Endothelial cell of umbilical vein (primary cell): ENCODE measurements at regions not wholly inside any gene's neighbourhood (a gene's known extent, or its start where the extent isn't known, plus 50 kb on each side); places are given as distances from the start of the nearest gene placed in this dataset.
"Not testable (repeated sequence)": the region's sequence is repeated elsewhere in the genome, so short reads cannot be mapped to it uniquely, and the experiment has no call there.

Source experiments
- BruUV-seq: library from RNA; stranded (reverse); fragments of 400-500 nt; replicated peaks from 2 replicates; lab custom pipeline; 2021; lab: Mats Ljungman, UMichigan
- CTCF ChIA-PET: fragments of 300-600, 350-600 bp; sonication (Branson Sonifier 250); formaldehyde crosslinking; loops from one replicate; lab custom pipeline; 2021; ENCODE audit warnings: antibody characterized with exemption, inconsistent platforms; lab: Charles Lee
- POLR2A ChIA-PET: fragments of 300-600, 350-600 bp; sonication (Branson Sonifier 250); formaldehyde crosslinking; loops from one replicate; lab custom pipeline; 2021; ENCODE audit warnings: antibody characterized with exemption, inconsistent platforms; lab: Charles Lee
- DNase-seq: peaks from one replicate; pipeline ENCODE4 v3.0.0-alpha.2; 2011; ENCODE audit warnings: low read depth, low spot score
- FAIRE-seq: peaks from 2 replicates; lab custom pipeline; 2011; peaks lifted over from hg19 to GRCh38; lab: Jason Lieb, UNC
- H2AFZ ChIP-seq: 2 replicates; pipeline ENCODE4 v1.6.0; 2012; ENCODE audit warnings: low read depth, low read length, control low read depth, inconsistent platforms
- H3K27ac ChIP-seq: 2 replicates; pipeline ENCODE4 v1.5.1; 2011; ENCODE audit warnings: low read depth, mild to moderate bottlenecking, control low read depth, low read length, moderate library complexity; ENCODE audit not compliant: insufficient read depth
- H3K27me3 ChIP-seq, 2 experiments: 2 replicates each; pipeline versions ENCODE4 v1.6.0 to v1.6.1; 2011; ENCODE audit warnings: low read length in 2 of 2, mixed read lengths in 1 of 2; ENCODE audit not compliant: control insufficient read depth in 2 of 2, insufficient read depth in 2 of 2
- H3K36me3 ChIP-seq, 2 experiments: 2 replicates in 1 of 2; 3 replicates in 1 of 2; pipeline ENCODE4 v1.5.1; 2011; ENCODE audit warnings: low read length in 2 of 2, mild to moderate bottlenecking in 1 of 2, moderate library complexity in 1 of 2; ENCODE audit not compliant: control insufficient read depth in 2 of 2, insufficient read depth in 2 of 2; ENCODE audit errors: extremely low read depth in 1 of 2
- H3K4me1 ChIP-seq: 3 replicates; pipeline ENCODE4 v1.5.1; 2011; ENCODE audit warnings: mild to moderate bottlenecking, low read length; ENCODE audit not compliant: control insufficient read depth, insufficient read depth; ENCODE audit errors: extremely low read depth
- H3K4me2 ChIP-seq: 2 replicates; pipeline ENCODE4 v1.6.1; 2011; ENCODE audit warnings: low read length, control low read depth, mixed read lengths; ENCODE audit not compliant: insufficient read depth
- H3K4me3 ChIP-seq, 3 experiments: fragments of 200-600 bp in 1 of 3; sonication (generic), shearing (Covaris generic) in 1 of 3; replicated peaks in 1 of 3; 2 replicates each; pipeline ENCODE4 v1.5.1; 2011 to 2016; ENCODE audit warnings: control low read depth in 3 of 3, low read length in 3 of 3, mild to moderate bottlenecking in 2 of 3, inconsistent platforms in 1 of 3, low read depth in 1 of 3, moderate library complexity in 1 of 3; ENCODE audit not compliant: insufficient read depth in 1 of 3
- H3K79me2 ChIP-seq: 2 replicates; pipeline ENCODE4 v1.6.0; 2012; ENCODE audit warnings: low read length, inconsistent platforms; ENCODE audit not compliant: control insufficient read depth, insufficient read depth
- H3K9ac ChIP-seq: replicated peaks from 2 replicates; pipeline ENCODE3; 2011; ENCODE audit warnings: low read length, control low read depth; ENCODE audit not compliant: insufficient read depth; ENCODE audit errors: extremely low read depth
- H3K9me1 ChIP-seq: replicated peaks from 3 replicates; pipeline ENCODE4 v1.6.0; 2011; ENCODE audit warnings: mild to moderate bottlenecking, low read length; ENCODE audit not compliant: control insufficient read depth, insufficient read depth; ENCODE audit errors: extremely low read depth
- H3K9me3 ChIP-seq: replicated peaks from 2 replicates; pipeline ENCODE4 v1.5.1; 2012; ENCODE audit warnings: low read length, inconsistent platforms; ENCODE audit not compliant: control insufficient read depth, insufficient read depth
- H4K20me1 ChIP-seq: replicated peaks from 2 replicates; pipeline ENCODE3; 2011; ENCODE audit warnings: mild to moderate bottlenecking, low read length; ENCODE audit not compliant: control insufficient read depth, insufficient read depth; ENCODE audit errors: extremely low read depth
- CTCF ChIP-seq, 2 donors: IDR thresholded peaks; 1 replicate in 1 of 2; 2 replicates in 1 of 2; pipeline ENCODE4 v1.5.1; 2011; ENCODE audit warnings: low read length in 2 of 2, mild to moderate bottlenecking in 2 of 2, moderate library complexity in 2 of 2, control low read depth in 1 of 2, inconsistent platforms in 1 of 2, low read depth in 1 of 2; ENCODE audit not compliant: insufficient read depth in 1 of 2; ENCODE audit errors: extremely low read depth in 1 of 2
- EZH2 ChIP-seq: IDR thresholded peaks from 2 replicates; pipeline ENCODE4 v1.6.1; 2012; ENCODE audit warnings: borderline replicate concordance, low read depth, mild to moderate bottlenecking, moderate library complexity, low read length, inconsistent platforms; ENCODE audit not compliant: severe bottlenecking
- FOS ChIP-seq: IDR thresholded peaks from 2 replicates; pipeline ENCODE4 v1.6.1; 2011; ENCODE audit warnings: mild to moderate bottlenecking, low read length, moderate library complexity, borderline replicate concordance; ENCODE audit not compliant: insufficient read depth
- GATA2 ChIP-seq: IDR thresholded peaks from 2 replicates; pipeline ENCODE4 v1.7.0; 2011; ENCODE audit warnings: low read depth, mild to moderate bottlenecking, moderate library complexity, mixed read lengths, low read length; ENCODE audit not compliant: insufficient read length, insufficient read depth
- JUN ChIP-seq: IDR thresholded peaks from 2 replicates; pipeline ENCODE4 v1.6.1; 2011; ENCODE audit warnings: borderline replicate concordance, low read depth; ENCODE audit not compliant: insufficient read length, insufficient read depth
- MAX ChIP-seq: IDR thresholded peaks from 2 replicates; pipeline ENCODE4 v1.6.1; 2011; ENCODE audit not compliant: insufficient read depth, insufficient read length
- MYC ChIP-seq: IDR thresholded peaks from one replicate; pipeline ENCODE4 v1.6.1; 2011; ENCODE audit warnings: mild to moderate bottlenecking, low read depth, low read length
- POLR2A ChIP-seq: IDR thresholded peaks from 2 replicates; pipeline ENCODE4 v1.6.1; 2012; ENCODE audit warnings: low read depth, mild to moderate bottlenecking, control low read depth, low read length
- POLR2AphosphoS5 ChIP-seq: IDR thresholded peaks from 2 replicates; pipeline ENCODE4 v1.6.1; 2012; ENCODE audit warnings: low read depth, mild to moderate bottlenecking, control low read depth, low read length, moderate library complexity; ENCODE audit not compliant: insufficient read depth
- dilution Hi-C: fragments of 300-500 bp; cut with MboI; formaldehyde crosslinking; loops from one replicate; pipeline ENCODE4 v1.15.0; 2019; ENCODE audit warnings: low sequenced_read_pairs; ENCODE audit not compliant: extremely low pct_ligation_motif_present
- intact Hi-C: fragments of 100-400 bp; cut with micrococcal nuclease; formaldehyde crosslinking; loops from one replicate; pipeline ENCODE4 v1.10.0; 2022

DNA sequence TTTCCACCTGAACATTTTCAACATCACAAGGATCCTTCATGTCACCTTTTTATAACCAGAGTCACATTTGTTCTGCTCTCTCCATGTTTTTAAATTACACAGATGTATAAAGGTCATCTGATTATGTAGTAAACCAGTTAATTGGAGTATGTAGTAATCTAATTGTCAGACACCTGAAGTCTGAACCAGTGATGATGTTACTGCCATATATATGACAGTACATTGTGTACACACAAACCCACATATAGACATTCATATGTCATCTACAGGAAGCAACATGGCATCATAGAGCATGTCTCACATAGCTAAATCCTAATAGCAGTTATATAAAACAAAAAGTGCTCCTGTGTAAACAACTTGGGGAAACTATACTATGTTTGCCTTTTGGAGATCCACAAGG, 95.9 kb upstream of the PRR23C start:
- H4K20me1 ChIP-seq = no peaks in the 10 kb centered on the region
- H3K4me1 ChIP-seq = no peaks in the 10 kb centered on the region
- TF ChIP-seq POLR2A (no peak), MAX (no peak), MYC (no peak), JUN (no peak), CTCF (IDR thresholded peaks at IDR 0.05; ENCODE audit: extremely low read depth in 1 of 2, insufficient read depth in 1 of 2, low read depth in 1 of 2, low read length in 2 of 2) (no peak), GATA2 (no peak), EZH2 (no peak), POLR2AphosphoS5 (no peak), FOS (no peak)
- no peaks in the 10 kb centered on the region for H3K79me2 ChIP-seq
- H3K9me1 ChIP-seq = no peaks in the 10 kb centered on the region
- H3K9me3 ChIP-seq = no peaks in the 10 kb centered on the region
- no peak overlapping the region for H3K9ac ChIP-seq
- no peak overlapping the region for H3K4me2 ChIP-seq
- ChIA-PET POLR2A (no interaction called here), CTCF (no interaction called here)
- no peak overlapping the region for H3K4me3 ChIP-seq
- H3K27ac ChIP-seq = no peak overlapping the region
- BruUV-seq = no TSS peak
- FAIRE-seq = no peak
- dilution Hi-C loops = no loop called here
- H2AFZ ChIP-seq = no peak overlapping the region
- DNase-seq = no peak
- H3K36me3 ChIP-seq = no peaks in the 10 kb centered on the region
- intact Hi-C loops = no loop called here
- no peaks in the 10 kb centered on the region for H3K27me3 ChIP-seq

GRCh38 chr3:139145980-139146379, 101.3 kb upstream of the PRR23C start:
- H4K20me1 ChIP-seq, DNase-seq, H3K4me2 ChIP-seq, dilution Hi-C loops, H3K27ac ChIP-seq, H3K4me3 ChIP-seq, FAIRE-seq, POLR2A ChIA-PET, H3K79me2 ChIP-seq, H3K27me3 ChIP-seq, CTCF ChIA-PET, H3K9me1 ChIP-seq, H3K36me3 ChIP-seq, H3K4me1 ChIP-seq, H3K9ac ChIP-seq, intact Hi-C loops, H3K9me3 ChIP-seq, H2AFZ ChIP-seq, BruUV-seq: not testable (repeated sequence)
